ENCODE measurements at regions not wholly inside any gene's neighbourhood (a gene's known extent, or its start where the extent isn't known, plus 50 kb on each side); places are given as distances from the start of the nearest gene placed in this dataset.
A peak's percentile ranks its signal among the peaks of the same experiment; 100 is the strongest.

- Histone ChIP-seq H3K4me1 (no peaks in the 10 kb centered on the region), H3K27me3 (no peaks in the 10 kb centered on the region), H3K9me3 (no peaks in the 10 kb centered on the region), H3K36me3 (no peaks in the 10 kb centered on the region), H3K27ac (no peak overlapping the region), H3K4me3 (no peak overlapping the region)
- peak; percentile 44 to 52 for DNase-seq (ENCODE audit: extremely low spot score in 2 of 2)
- TF ChIP-seq POLR2A (IDR thresholded peaks at IDR 0.05), result no peak
- no peak for TF ChIP-seq POLR2AphosphoS5 (IDR thresholded peaks at IDR 0.05; ENCODE audit: insufficient read depth in 1 of 2, low read depth in 1 of 2)
- no peak for TF ChIP-seq CTCF (IDR thresholded peaks at IDR 0.05)
- intact Hi-C loops (cut with DNase I), result no loop called here
These were observed 147.4 kb upstream of the GPR26 start for GRCh38 chr10:123518765-123519164.

- no peaks in the 10 kb centered on the region for H3K27me3 ChIP-seq
- intact Hi-C loops (cut with DNase I), result no loop called here
- peak; percentile 70 to 89 for DNase-seq (ENCODE audit: extremely low spot score in 2 of 2)
- H3K27ac ChIP-seq, result no peak overlapping the region
- no peak for TF ChIP-seq POLR2AphosphoS5 (IDR thresholded peaks at IDR 0.05; ENCODE audit: insufficient read depth in 1 of 2, low read depth in 1 of 2)
- TF ChIP-seq POLR2A (IDR thresholded peaks at IDR 0.05), result no peak
- no peak for TF ChIP-seq CTCF (IDR thresholded peaks at IDR 0.05)
- H3K36me3 ChIP-seq, result no peaks in the 10 kb centered on the region
- no peak overlapping the region for H3K4me3 ChIP-seq
- H3K9me3 ChIP-seq, result no peaks in the 10 kb centered on the region
- H3K4me1 ChIP-seq, result no peaks in the 10 kb centered on the region
These were observed 146.3 kb upstream of the GPR26 start for GRCh38 chr10:123519861-123520260.

GRCh38 chr10:123521076-123521475 is 145.1 kb upstream of the GPR26 start:
- intact Hi-C loops (cut with DNase I), result no loop called here
- DNase-seq (ENCODE audit: extremely low spot score in 2 of 2), result peak in 1 of 2 donors; percentile 49
- Histone ChIP-seq H3K27ac (no peak overlapping the region), H3K27me3 (no peaks in the 10 kb centered on the region), H3K4me3 (no peak overlapping the region), H3K4me1 (no peaks in the 10 kb centered on the region), H3K36me3 (no peaks in the 10 kb centered on the region), H3K9me3 (no peaks in the 10 kb centered on the region)
- TF ChIP-seq CTCF (IDR thresholded peaks at IDR 0.05) (no peak), POLR2A (IDR thresholded peaks at IDR 0.05) (no peak), POLR2AphosphoS5 (IDR thresholded peaks at IDR 0.05; ENCODE audit: insufficient read depth in 1 of 2, low read depth in 1 of 2) (no peak)

GRCh38 chr10:123521556-123521955 is 144.6 kb upstream of the GPR26 start:
- H3K9me3 ChIP-seq, result no peaks in the 10 kb centered on the region
- H3K27me3 ChIP-seq, result no peaks in the 10 kb centered on the region
- H3K4me1 ChIP-seq, result no peaks in the 10 kb centered on the region
- H3K4me3 ChIP-seq, result no peak overlapping the region
- TF ChIP-seq POLR2A (IDR thresholded peaks at IDR 0.05), result no peak
- TF ChIP-seq CTCF (IDR thresholded peaks at IDR 0.05), result no peak
- TF ChIP-seq POLR2AphosphoS5 (IDR thresholded peaks at IDR 0.05; ENCODE audit: insufficient read depth in 1 of 2, low read depth in 1 of 2), result no peak
- peak in 1 of 2 donors; percentile 49 for DNase-seq (ENCODE audit: extremely low spot score in 2 of 2)
- intact Hi-C loops (cut with DNase I), result no loop called here
- no peaks in the 10 kb centered on the region for H3K36me3 ChIP-seq
- H3K27ac ChIP-seq, result no peak overlapping the region

GRCh38 chr10:123522702-123523312 is 143.3 kb upstream of the GPR26 start:
- H3K4me1 ChIP-seq, result no peaks in the 10 kb centered on the region
- TF ChIP-seq CTCF (IDR thresholded peaks at IDR 0.05) (no peak), POLR2AphosphoS5 (IDR thresholded peaks at IDR 0.05; ENCODE audit: insufficient read depth in 1 of 2, low read depth in 1 of 2) (no peak), POLR2A (IDR thresholded peaks at IDR 0.05) (no peak)
- no peaks in the 10 kb centered on the region for H3K27me3 ChIP-seq
- peak; percentile 25 to 28 for DNase-seq (ENCODE audit: extremely low spot score in 2 of 2)
- H3K9me3 ChIP-seq, result no peaks in the 10 kb centered on the region
- no peak overlapping the region for H3K4me3 ChIP-seq
- intact Hi-C loops (cut with DNase I), result no loop called here
- no peaks in the 10 kb centered on the region for H3K36me3 ChIP-seq
- no peak overlapping the region for H3K27ac ChIP-seq

Data from vagina (tissue), 2 donors.